ENCODE measurements at regions not wholly inside any gene's neighbourhood (a gene's known extent, or its start where the extent isn't known, plus 50 kb on each side); places are given as distances from the start of the nearest gene placed in this dataset.
"Not testable (repeated sequence)": the region's sequence is repeated elsewhere in the genome, so short reads cannot be mapped to it uniquely, and the experiment has no call there.

- H3K36me3 ChIP-seq (ENCODE audit: control insufficient read depth in 2 of 2, insufficient read depth in 2 of 2, low read length in 2 of 2) = no peaks in the 10 kb centered on the region
- peaks cover 3% of the 10 kb centered on the region in 2 donors for H3K4me1 ChIP-seq (ENCODE audit: control insufficient read depth in 2 of 2, insufficient read depth in 2 of 2, low read length in 2 of 2)
- no peak overlapping the region for H3K4me3 ChIP-seq (ENCODE audit: low read length in 2 of 2)
- H3K27me3 ChIP-seq (ENCODE audit: control insufficient read depth in 2 of 2, insufficient read depth in 2 of 2, low read length in 2 of 2) = no peaks in the 10 kb centered on the region
- H3K9ac ChIP-seq (ENCODE audit: low read depth in 1 of 2, low read length in 2 of 2) = no peak overlapping the region
- H3K9me3 ChIP-seq (ENCODE audit: control insufficient read depth in 2 of 2, low read length in 2 of 2) = no peaks in the 10 kb centered on the region
- H3K27ac ChIP-seq (ENCODE audit: low read depth in 2 of 2, low read length in 2 of 2) = no peak overlapping the region
Observed at GRCh38 chr6:25147223-25147622, 132.0 kb upstream of the CARMIL1 start.

- no peak overlapping the region for H3K27ac ChIP-seq (ENCODE audit: low read depth in 2 of 2, low read length in 2 of 2)
- H3K9ac ChIP-seq (ENCODE audit: low read depth in 1 of 2, low read length in 2 of 2) = no peak overlapping the region
- no peaks in the 10 kb centered on the region for H3K9me3 ChIP-seq (ENCODE audit: control insufficient read depth in 2 of 2, low read length in 2 of 2)
- H3K36me3 ChIP-seq (ENCODE audit: control insufficient read depth in 2 of 2, insufficient read depth in 2 of 2, low read length in 2 of 2) = no peaks in the 10 kb centered on the region
- peaks cover 7 to 8% of the 10 kb centered on the region in 2 donors for H3K4me1 ChIP-seq (ENCODE audit: control insufficient read depth in 2 of 2, insufficient read depth in 2 of 2, low read length in 2 of 2)
- no peaks in the 10 kb centered on the region for H3K27me3 ChIP-seq (ENCODE audit: control insufficient read depth in 2 of 2, insufficient read depth in 2 of 2, low read length in 2 of 2)
- H3K4me3 ChIP-seq (ENCODE audit: low read length in 2 of 2) = no peak overlapping the region
Observed at GRCh38 chr6:25150031-25150430, 129.1 kb upstream of the CARMIL1 start.

GRCh38 chr6:25150863-25151262, 128.3 kb upstream of the CARMIL1 start:
- H3K4me3 ChIP-seq (ENCODE audit: low read length in 2 of 2) = no peak overlapping the region

GRCh38 chr6:25153079-25153478, 126.1 kb upstream of the CARMIL1 start:
- Histone ChIP-seq H3K27ac (ENCODE audit: low read depth in 2 of 2, low read length in 2 of 2) (no peak overlapping the region), H3K4me1 (ENCODE audit: control insufficient read depth in 2 of 2, insufficient read depth in 2 of 2, low read length in 2 of 2) (peaks cover 5 to 8% of the 10 kb centered on the region in 2 donors), H3K36me3 (ENCODE audit: control insufficient read depth in 2 of 2, insufficient read depth in 2 of 2, low read length in 2 of 2) (peaks cover 0 to 3% of the 10 kb centered on the region in 2 donors), H3K9me3 (ENCODE audit: control insufficient read depth in 2 of 2, low read length in 2 of 2) (peaks cover 0 to 5% of the 10 kb centered on the region in 2 donors), H3K27me3 (ENCODE audit: control insufficient read depth in 2 of 2, insufficient read depth in 2 of 2, low read length in 2 of 2) (no peaks in the 10 kb centered on the region), H3K9ac (ENCODE audit: low read depth in 1 of 2, low read length in 2 of 2) (no peak overlapping the region), H3K4me3 (ENCODE audit: low read length in 2 of 2) (no peak overlapping the region)

More at GRCh38 chr6:25150863-25151262, 128.3 kb upstream of the CARMIL1 start:
- H3K4me1 ChIP-seq (ENCODE audit: control insufficient read depth in 2 of 2, insufficient read depth in 2 of 2, low read length in 2 of 2) = peaks cover 7 to 8% of the 10 kb centered on the region in 2 donors
- H3K36me3 ChIP-seq (ENCODE audit: control insufficient read depth in 2 of 2, insufficient read depth in 2 of 2, low read length in 2 of 2) = no peaks in the 10 kb centered on the region
- H3K27me3 ChIP-seq (ENCODE audit: control insufficient read depth in 2 of 2, insufficient read depth in 2 of 2, low read length in 2 of 2) = no peaks in the 10 kb centered on the region
- H3K9me3 ChIP-seq (ENCODE audit: control insufficient read depth in 2 of 2, low read length in 2 of 2) = no peaks in the 10 kb centered on the region
- H3K9ac ChIP-seq (ENCODE audit: low read depth in 1 of 2, low read length in 2 of 2) = no peak overlapping the region
- H3K27ac ChIP-seq (ENCODE audit: low read depth in 2 of 2, low read length in 2 of 2) = no peak overlapping the region

GRCh38 chr6:25154034-25154596, 125.1 kb upstream of the CARMIL1 start:
- Histone ChIP-seq H3K9me3 (ENCODE audit: control insufficient read depth in 2 of 2, low read length in 2 of 2) (peaks cover 0 to 5% of the 10 kb centered on the region in 2 donors), H3K9ac (ENCODE audit: low read depth in 1 of 2, low read length in 2 of 2) (no peak overlapping the region), H3K4me3 (ENCODE audit: low read length in 2 of 2) (no peak overlapping the region), H3K27ac (ENCODE audit: low read depth in 2 of 2, low read length in 2 of 2) (no peak overlapping the region), H3K4me1 (ENCODE audit: control insufficient read depth in 2 of 2, insufficient read depth in 2 of 2, low read length in 2 of 2) (peaks cover 5 to 8% of the 10 kb centered on the region in 2 donors), H3K27me3 (ENCODE audit: control insufficient read depth in 2 of 2, insufficient read depth in 2 of 2, low read length in 2 of 2) (no peaks in the 10 kb centered on the region), H3K36me3 (ENCODE audit: control insufficient read depth in 2 of 2, insufficient read depth in 2 of 2, low read length in 2 of 2) (peaks cover 0 to 5% of the 10 kb centered on the region in 2 donors)

- Histone ChIP-seq H3K4me3 (ENCODE audit: low read length in 2 of 2) (no peak overlapping the region), H3K27me3 (ENCODE audit: control insufficient read depth in 2 of 2, insufficient read depth in 2 of 2, low read length in 2 of 2) (no peaks in the 10 kb centered on the region), H3K27ac (ENCODE audit: low read depth in 2 of 2, low read length in 2 of 2) (no peak overlapping the region), H3K9me3 (ENCODE audit: control insufficient read depth in 2 of 2, low read length in 2 of 2) (peaks cover 0 to 5% of the 10 kb centered on the region in 2 donors), H3K36me3 (ENCODE audit: control insufficient read depth in 2 of 2, insufficient read depth in 2 of 2, low read length in 2 of 2) (peaks cover 0 to 5% of the 10 kb centered on the region in 2 donors), H3K9ac (ENCODE audit: low read depth in 1 of 2, low read length in 2 of 2) (no peak overlapping the region), H3K4me1 (ENCODE audit: control insufficient read depth in 2 of 2, insufficient read depth in 2 of 2, low read length in 2 of 2) (peaks cover 5 to 8% of the 10 kb centered on the region in 2 donors)
Observed at GRCh38 chr6:25155211-25155610, 124.0 kb upstream of the CARMIL1 start.

GRCh38 chr6:25156123-25156522, 123.1 kb upstream of the CARMIL1 start:
- H3K27me3 ChIP-seq (ENCODE audit: control insufficient read depth in 2 of 2, insufficient read depth in 2 of 2, low read length in 2 of 2) = no peaks in the 10 kb centered on the region
- H3K4me1 ChIP-seq (ENCODE audit: control insufficient read depth in 2 of 2, insufficient read depth in 2 of 2, low read length in 2 of 2) = peaks cover 5 to 8% of the 10 kb centered on the region in 2 donors
- peaks cover 0 to 5% of the 10 kb centered on the region in 2 donors for H3K36me3 ChIP-seq (ENCODE audit: control insufficient read depth in 2 of 2, insufficient read depth in 2 of 2, low read length in 2 of 2)
- H3K27ac ChIP-seq (ENCODE audit: low read depth in 2 of 2, low read length in 2 of 2) = no peak overlapping the region
- H3K9ac ChIP-seq (ENCODE audit: low read depth in 1 of 2, low read length in 2 of 2) = no peak overlapping the region
- H3K4me3 ChIP-seq (ENCODE audit: low read length in 2 of 2) = no peak overlapping the region
- H3K9me3 ChIP-seq (ENCODE audit: control insufficient read depth in 2 of 2, low read length in 2 of 2) = peaks cover 0 to 5% of the 10 kb centered on the region in 2 donors

GRCh38 chr6:25157183-25157582, 122.0 kb upstream of the CARMIL1 start:
- H3K9ac ChIP-seq (ENCODE audit: low read depth in 1 of 2, low read length in 2 of 2) = no peak overlapping the region
- H3K9me3 ChIP-seq (ENCODE audit: control insufficient read depth in 2 of 2, low read length in 2 of 2) = peaks cover 0 to 5% of the 10 kb centered on the region in 2 donors
- H3K27me3 ChIP-seq (ENCODE audit: control insufficient read depth in 2 of 2, insufficient read depth in 2 of 2, low read length in 2 of 2) = no peaks in the 10 kb centered on the region
- peaks cover 0 to 5% of the 10 kb centered on the region in 2 donors for H3K36me3 ChIP-seq (ENCODE audit: control insufficient read depth in 2 of 2, insufficient read depth in 2 of 2, low read length in 2 of 2)
- peaks cover 5% of the 10 kb centered on the region in 2 donors for H3K4me1 ChIP-seq (ENCODE audit: control insufficient read depth in 2 of 2, insufficient read depth in 2 of 2, low read length in 2 of 2)
- no peak overlapping the region for H3K27ac ChIP-seq (ENCODE audit: low read depth in 2 of 2, low read length in 2 of 2)
- no peak overlapping the region for H3K4me3 ChIP-seq (ENCODE audit: low read length in 2 of 2)

GRCh38 chr6:25157842-25158241, 121.3 kb upstream of the CARMIL1 start:
- Histone ChIP-seq H3K9me3 (ENCODE audit: control insufficient read depth in 2 of 2, low read length in 2 of 2) (peaks cover 0 to 5% of the 10 kb centered on the region in 2 donors), H3K27ac (ENCODE audit: low read depth in 2 of 2, low read length in 2 of 2) (no peak overlapping the region), H3K4me1 (ENCODE audit: control insufficient read depth in 2 of 2, insufficient read depth in 2 of 2, low read length in 2 of 2) (peaks cover 0 to 5% of the 10 kb centered on the region in 2 donors), H3K9ac (ENCODE audit: low read depth in 1 of 2, low read length in 2 of 2) (no peak overlapping the region), H3K27me3 (ENCODE audit: control insufficient read depth in 2 of 2, insufficient read depth in 2 of 2, low read length in 2 of 2) (no peaks in the 10 kb centered on the region), H3K36me3 (ENCODE audit: control insufficient read depth in 2 of 2, insufficient read depth in 2 of 2, low read length in 2 of 2) (peaks cover 0 to 5% of the 10 kb centered on the region in 2 donors), H3K4me3 (ENCODE audit: low read length in 2 of 2) (no peak overlapping the region)

- H3K4me3 ChIP-seq (ENCODE audit: low read length in 2 of 2); H3K9ac ChIP-seq (ENCODE audit: low read depth in 1 of 2, low read length in 2 of 2); H3K4me1 ChIP-seq (ENCODE audit: control insufficient read depth in 2 of 2, insufficient read depth in 2 of 2, low read length in 2 of 2); H3K9me3 ChIP-seq (ENCODE audit: control insufficient read depth in 2 of 2, low read length in 2 of 2); H3K27ac ChIP-seq (ENCODE audit: low read depth in 2 of 2, low read length in 2 of 2); H3K36me3 ChIP-seq (ENCODE audit: control insufficient read depth in 2 of 2, insufficient read depth in 2 of 2, low read length in 2 of 2); H3K27me3 ChIP-seq (ENCODE audit: control insufficient read depth in 2 of 2, insufficient read depth in 2 of 2, low read length in 2 of 2): not testable (repeated sequence)
Observed at GRCh38 chr6:25160134-25160533, 119.0 kb upstream of the CARMIL1 start.

All from mucosa of rectum (tissue), 2 donors.